Gastroesophageal sphincter (tissue), 3 donors: ENCODE measurements at regions not wholly inside any gene's neighbourhood (a gene's known extent, or its start where the extent isn't known, plus 50 kb on each side); places are given as distances from the start of the nearest gene placed in this dataset.

ENCODE experiments used
- CTCF ChIP-seq, 4 experiments: fragments of 200-600 bp in 2 of 4; fragments of 450-650 bp in 2 of 4; sonication (generic) in 1 of 4; IDR thresholded peaks; one replicate each; pipeline ENCODE4 v1.5.1; 2017 to 2019; ENCODE audit warnings: antibody characterized with exemption in 4 of 4, mild to moderate bottlenecking in 2 of 4, moderate library complexity in 2 of 4
- EP300 ChIP-seq: sonication (generic); formaldehyde crosslinking; IDR thresholded peaks from one replicate; pipeline ENCODE4 v1.6.1; 2017; ENCODE audit warnings: antibody characterized with exemption, mild to moderate bottlenecking
- POLR2A ChIP-seq, 2 donors: fragments of 450-650 bp; IDR thresholded peaks; one replicate each; pipeline ENCODE4 v1.6.1; 2017; ENCODE audit warnings: antibody characterized with exemption in 2 of 2, mild to moderate bottlenecking in 2 of 2, moderate library complexity in 1 of 2

GRCh38 chr18:10318691-10318970, 135.8 kb upstream of the APCDD1 start:
- no peak for TF ChIP-seq CTCF (IDR thresholded peaks at IDR 0.05)
- TF ChIP-seq POLR2A (IDR thresholded peaks at IDR 0.05), result no peak
- TF ChIP-seq EP300, result no peak
